ENCODE measurements at regions not wholly inside any gene's neighbourhood (a gene's known extent, or its start where the extent isn't known, plus 50 kb on each side); places are given as distances from the start of the nearest gene placed in this dataset.
"Not testable (repeated sequence)": the region's sequence is repeated elsewhere in the genome, so short reads cannot be mapped to it uniquely, and the experiment has no call there.

DNA sequence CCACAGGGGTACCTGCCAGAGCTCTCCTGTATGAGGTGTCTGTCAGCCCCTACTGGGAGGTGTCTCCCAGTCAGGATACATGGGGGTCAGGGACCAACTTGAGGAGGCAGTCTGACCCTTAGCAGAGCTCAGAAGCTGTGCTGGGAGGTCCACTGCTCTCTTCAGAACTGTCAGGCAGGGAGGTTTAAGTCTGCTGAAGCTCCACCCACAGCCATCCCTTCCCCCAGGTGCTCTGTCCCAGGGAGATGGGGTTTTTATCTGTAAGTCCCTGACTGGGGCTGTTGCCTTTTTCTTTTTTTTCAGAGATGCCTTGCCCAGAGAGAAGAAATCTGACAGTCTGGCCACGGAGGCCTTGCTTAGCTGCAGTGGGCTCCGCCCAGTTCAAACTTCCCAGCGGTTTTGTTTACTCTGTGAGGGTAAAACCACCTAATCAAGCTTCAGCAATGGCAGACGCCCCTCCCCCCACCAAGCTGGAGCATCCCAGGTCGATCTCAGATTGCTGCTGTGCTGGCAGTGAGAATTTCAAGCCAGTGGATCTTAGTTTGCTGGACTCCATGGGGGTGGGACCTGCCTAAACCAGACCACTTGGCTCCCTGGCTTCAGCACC is 118.5 kb upstream of the RADX start:
- WGBS, 2 experiments (ENCODE audit: insufficient coverage in 2 of 2) = no CpG with 5 or more reads among the region's 5 CpGs
- not testable (repeated sequence) for H3K9me3 ChIP-seq (ENCODE audit: control insufficient read depth, low read length); H3K4me3 ChIP-seq (ENCODE audit: extremely low read depth, insufficient read depth, low read length, poor library complexity, severe bottlenecking); H3K36me3 ChIP-seq (ENCODE audit: control insufficient read depth, insufficient read depth, low read length); H3K27ac ChIP-seq (ENCODE audit: low read depth, low read length, severe bottlenecking); H3K4me1 ChIP-seq (ENCODE audit: control insufficient read depth, insufficient read depth, low read length, poor library complexity, severe bottlenecking)

DNA sequence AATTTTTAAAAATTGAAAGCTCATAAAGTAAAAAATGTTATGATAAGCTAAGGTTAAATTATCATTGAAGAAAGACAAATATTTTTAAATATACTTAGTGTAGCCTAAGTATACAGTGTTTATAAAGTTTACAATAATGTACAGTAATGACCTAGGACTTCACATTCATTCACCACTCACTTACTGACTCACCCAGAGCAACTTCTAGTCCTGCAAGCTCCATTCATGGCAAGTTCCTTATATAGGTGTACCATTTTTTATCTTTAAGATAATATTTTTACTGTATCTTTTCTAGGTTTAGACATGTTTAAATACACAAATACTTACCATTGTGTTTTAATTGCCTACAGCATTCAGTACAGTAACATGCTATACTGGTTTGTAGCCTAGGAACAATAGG is 112.3 kb upstream of the RADX start:
- Histone ChIP-seq H3K9me3 (ENCODE audit: control insufficient read depth, low read length) (no peaks in the 10 kb centered on the region), H3K36me3 (ENCODE audit: control insufficient read depth, insufficient read depth, low read length) (no peaks in the 10 kb centered on the region), H3K4me3 (ENCODE audit: extremely low read depth, insufficient read depth, low read length, poor library complexity, severe bottlenecking) (no peak overlapping the region), H3K27ac (ENCODE audit: low read depth, low read length, severe bottlenecking) (no peak overlapping the region), H3K4me1 (ENCODE audit: control insufficient read depth, insufficient read depth, low read length, poor library complexity, severe bottlenecking) (no peaks in the 10 kb centered on the region)

DNA sequence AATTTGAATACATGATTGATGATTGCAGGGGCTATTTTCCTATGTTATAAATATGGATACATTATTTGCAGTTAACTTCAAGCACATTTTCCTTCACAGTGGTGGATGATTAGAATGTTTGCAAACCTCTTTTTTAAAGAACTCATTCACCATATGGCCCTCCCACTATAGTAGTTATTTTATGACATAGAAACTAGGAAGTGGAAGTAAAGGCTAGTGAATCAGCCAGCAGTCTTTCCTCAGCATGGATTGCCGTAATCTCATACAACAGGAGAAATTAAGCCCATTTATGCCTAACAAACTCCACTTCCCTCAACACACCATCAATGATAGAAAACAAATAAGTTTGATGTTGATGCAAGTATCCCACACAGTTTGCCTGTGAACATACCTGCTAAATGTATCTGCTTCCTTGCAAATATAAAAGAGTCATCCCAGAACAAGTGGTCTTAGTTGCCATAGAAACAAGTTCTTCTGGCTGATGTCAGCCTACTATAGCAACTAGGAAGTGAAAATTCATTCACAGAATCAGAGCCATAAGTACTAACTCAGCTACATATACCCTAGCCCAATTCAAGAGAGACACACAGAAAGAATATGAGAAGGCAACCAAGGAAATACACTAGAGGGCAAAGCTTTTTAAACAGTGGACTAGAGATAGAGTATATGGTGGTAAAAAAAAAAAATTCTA is 100.9 kb upstream of the RADX start:
- H3K36me3 ChIP-seq (ENCODE audit: control insufficient read depth, insufficient read depth, low read length) = no peaks in the 10 kb centered on the region
- H3K4me3 ChIP-seq (ENCODE audit: extremely low read depth, insufficient read depth, low read length, poor library complexity, severe bottlenecking) = no peak overlapping the region
- H3K9me3 ChIP-seq (ENCODE audit: control insufficient read depth, low read length) = no peaks in the 10 kb centered on the region
- WGBS, 2 experiments (ENCODE audit: insufficient coverage in 2 of 2) = no CpG with 5 or more reads among the region's 1 CpG
- no peaks in the 10 kb centered on the region for H3K4me1 ChIP-seq (ENCODE audit: control insufficient read depth, insufficient read depth, low read length, poor library complexity, severe bottlenecking)
- H3K27ac ChIP-seq (ENCODE audit: low read depth, low read length, severe bottlenecking) = no peak overlapping the region

Data from mesodermal cell (in vitro differentiated cells).